Mesothelial cell of epicardium (in vitro differentiated cells): ENCODE measurements at regions not wholly inside any gene's neighbourhood (a gene's known extent, or its start where the extent isn't known, plus 50 kb on each side); places are given as distances from the start of the nearest gene placed in this dataset.

ENCODE experiments used
- DNase-seq, 2 experiments: peaks; one replicate each; pipeline ENCODE4 v3.0.0; 2021; ENCODE audit warnings: low spot score in 2 of 2; ENCODE audit not compliant: unreplicated experiment in 2 of 2
- H3K27ac Mint-ChIP-seq: 2 replicates; pipeline ENCODE4 v1.8.0; 2021; ENCODE audit warnings: mixed read lengths
- H3K27me3 Mint-ChIP-seq: 2 replicates; pipeline ENCODE4 v1.8.0; 2021; ENCODE audit warnings: low read depth, mixed read lengths
- H3K36me3 Mint-ChIP-seq: 2 replicates; pipeline ENCODE4 v1.8.0; 2021; ENCODE audit warnings: mixed read lengths
- H3K4me1 Mint-ChIP-seq: 2 replicates; pipeline ENCODE4 v1.8.0; 2021; ENCODE audit warnings: mixed read lengths
- H3K4me3 Mint-ChIP-seq: 2 replicates; pipeline ENCODE4 v1.8.0; 2021; ENCODE audit warnings: mild to moderate bottlenecking, moderate library complexity, mixed read lengths
- H3K9me3 Mint-ChIP-seq: 2 replicates; pipeline ENCODE4 v1.8.0; 2021; ENCODE audit warnings: mixed read lengths
- TF ChIP-seq, protein P1 (sequence below): fragments of 200-600 bp; sonication (generic); IDR thresholded peaks from one replicate; pipeline ENCODE4 v1.5.0; 2021; ENCODE audit warnings: antibody characterized with exemption; ENCODE audit not compliant: unreplicated experiment

DNA sequence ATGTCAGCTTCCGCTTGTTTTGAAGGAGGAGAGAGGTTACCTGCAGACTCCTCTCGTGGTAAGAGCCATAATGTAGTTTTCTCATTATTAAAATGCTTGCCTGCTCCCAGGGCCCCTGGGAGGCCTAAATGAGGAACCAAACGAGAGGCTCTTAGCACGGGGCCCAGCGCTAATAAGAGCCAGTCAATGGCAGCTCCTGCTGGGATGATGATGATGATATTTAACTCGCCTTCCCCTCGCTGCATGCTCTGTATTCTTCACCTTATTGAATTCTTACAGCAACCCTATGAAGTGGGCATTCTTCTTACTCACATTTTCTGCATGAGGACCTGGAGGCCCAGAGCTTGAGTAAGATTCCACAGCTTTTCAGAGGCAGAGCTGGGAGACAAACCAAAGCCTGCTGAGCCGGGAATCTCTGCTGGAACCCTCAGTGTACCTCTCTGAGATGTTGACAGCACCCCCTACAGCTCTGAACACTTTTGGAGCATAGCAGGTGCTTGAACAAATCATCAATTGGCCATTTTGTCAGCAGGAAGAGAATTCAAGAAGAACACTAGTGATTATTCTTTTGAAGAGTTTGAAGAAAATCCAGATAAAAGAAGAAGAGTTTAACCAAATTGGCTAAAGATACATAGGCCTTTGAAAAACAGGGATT is 93.1 kb upstream of the HABP2 start:
- Mint-ChIP-seq H3K27ac (no peak overlapping the region), H3K27me3 (peaks cover 37% of the 10 kb centered on the region), H3K4me3 (no peak overlapping the region), H3K9me3 (peaks cover 19% of the 10 kb centered on the region), H3K4me1 (peaks cover 12% of the 10 kb centered on the region), H3K36me3 (no peaks in the 10 kb centered on the region)
- TF ChIP-seq, protein P1, sequence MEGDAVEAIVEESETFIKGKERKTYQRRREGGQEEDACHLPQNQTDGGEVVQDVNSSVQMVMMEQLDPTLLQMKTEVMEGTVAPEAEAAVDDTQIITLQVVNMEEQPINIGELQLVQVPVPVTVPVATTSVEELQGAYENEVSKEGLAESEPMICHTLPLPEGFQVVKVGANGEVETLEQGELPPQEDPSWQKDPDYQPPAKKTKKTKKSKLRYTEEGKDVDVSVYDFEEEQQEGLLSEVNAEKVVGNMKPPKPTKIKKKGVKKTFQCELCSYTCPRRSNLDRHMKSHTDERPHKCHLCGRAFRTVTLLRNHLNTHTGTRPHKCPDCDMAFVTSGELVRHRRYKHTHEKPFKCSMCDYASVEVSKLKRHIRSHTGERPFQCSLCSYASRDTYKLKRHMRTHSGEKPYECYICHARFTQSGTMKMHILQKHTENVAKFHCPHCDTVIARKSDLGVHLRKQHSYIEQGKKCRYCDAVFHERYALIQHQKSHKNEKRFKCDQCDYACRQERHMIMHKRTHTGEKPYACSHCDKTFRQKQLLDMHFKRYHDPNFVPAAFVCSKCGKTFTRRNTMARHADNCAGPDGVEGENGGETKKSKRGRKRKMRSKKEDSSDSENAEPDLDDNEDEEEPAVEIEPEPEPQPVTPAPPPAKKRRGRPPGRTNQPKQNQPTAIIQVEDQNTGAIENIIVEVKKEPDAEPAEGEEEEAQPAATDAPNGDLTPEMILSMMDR: no peak
- DNase-seq: no peak

- H3K4me1 Mint-ChIP-seq: peaks cover 12% of the 10 kb centered on the region
- no peak overlapping the region for H3K27ac Mint-ChIP-seq
Observed at GRCh38 chr10:113463083-113463482, 89.8 kb upstream of the HABP2 start.

DNA sequence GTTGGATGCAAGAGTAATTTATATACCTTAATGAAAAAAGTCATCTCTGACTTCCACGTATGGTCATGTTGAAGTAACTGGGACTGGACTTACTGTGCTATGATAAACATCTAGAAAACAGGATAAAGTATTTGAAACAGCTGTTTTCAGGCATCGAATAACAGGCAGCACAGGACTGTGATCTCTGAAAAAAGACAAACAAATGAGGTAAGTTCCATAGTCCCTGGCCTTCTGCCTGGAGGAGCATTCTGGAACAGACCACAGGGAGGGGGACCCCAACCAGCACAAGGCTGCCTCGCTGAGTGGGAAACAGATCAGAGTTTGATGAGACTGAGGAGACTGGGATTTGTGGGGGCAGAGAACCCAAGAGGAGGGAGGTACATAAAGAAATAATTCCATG is 89.1 kb upstream of the HABP2 start:
- no peak overlapping the region for H3K4me3 Mint-ChIP-seq

More at GRCh38 chr10:113463083-113463482, 89.8 kb upstream of the HABP2 start:
- TF ChIP-seq, protein P1: no peak
- H3K36me3 Mint-ChIP-seq: no peaks in the 10 kb centered on the region
- H3K4me3 Mint-ChIP-seq: no peak overlapping the region
- no peak for DNase-seq
- H3K9me3 Mint-ChIP-seq: peaks cover 17% of the 10 kb centered on the region
- H3K27me3 Mint-ChIP-seq: peaks cover 26% of the 10 kb centered on the region

GRCh38 chr10:113469796-113470195 is 83.1 kb upstream of the HABP2 start:
- H3K27ac Mint-ChIP-seq: no peak overlapping the region
- H3K4me1 Mint-ChIP-seq: peaks cover 1% of the 10 kb centered on the region
- no peak for DNase-seq
- no peak overlapping the region for H3K4me3 Mint-ChIP-seq
- no peaks in the 10 kb centered on the region for H3K36me3 Mint-ChIP-seq
- peaks cover 16% of the 10 kb centered on the region for H3K9me3 Mint-ChIP-seq
- TF ChIP-seq, protein P1: no peak
- peaks cover 1% of the 10 kb centered on the region for H3K27me3 Mint-ChIP-seq

More for the DNA sequence above, 89.1 kb upstream of the HABP2 start:
- peaks cover 12% of the 10 kb centered on the region for H3K4me1 Mint-ChIP-seq
- TF ChIP-seq, protein P1: no peak
- H3K36me3 Mint-ChIP-seq: no peaks in the 10 kb centered on the region
- H3K27me3 Mint-ChIP-seq: peaks cover 21% of the 10 kb centered on the region
- DNase-seq: no peak
- H3K9me3 Mint-ChIP-seq: peaks cover 17% of the 10 kb centered on the region
- H3K27ac Mint-ChIP-seq: peak overlapping the region; percentile 64

GRCh38 chr10:113470372-113471240 is 82.2 kb upstream of the HABP2 start:
- Mint-ChIP-seq H3K4me1 (peaks cover 9% of the 10 kb centered on the region), H3K9me3 (peaks cover 13% of the 10 kb centered on the region), H3K4me3 (no peak overlapping the region), H3K36me3 (no peaks in the 10 kb centered on the region), H3K27ac (no peak overlapping the region), H3K27me3 (peaks cover 1% of the 10 kb centered on the region)
- TF ChIP-seq, protein P1: no peak
- no peak for DNase-seq
